ENCODE measurements at regions not wholly inside any gene's neighbourhood (a gene's known extent, or its start where the extent isn't known, plus 50 kb on each side); places are given as distances from the start of the nearest gene placed in this dataset.
"Not testable (repeated sequence)": the region's sequence is repeated elsewhere in the genome, so short reads cannot be mapped to it uniquely, and the experiment has no call there.

GRCh38 chr17:70324031-70324430 lies 154.7 kb downstream of the KCNJ2 start:
- no peaks in the 10 kb centered on the region for H3K9me3 ChIP-seq (ENCODE audit: control insufficient read depth, insufficient read depth, low read length)
- DNase-seq (ENCODE audit: low read depth, low spot score) = no peak
- no peaks in the 10 kb centered on the region for H3K27me3 ChIP-seq (ENCODE audit: control insufficient read depth, insufficient read depth, low read length)
- TF ChIP-seq, protein P1, sequence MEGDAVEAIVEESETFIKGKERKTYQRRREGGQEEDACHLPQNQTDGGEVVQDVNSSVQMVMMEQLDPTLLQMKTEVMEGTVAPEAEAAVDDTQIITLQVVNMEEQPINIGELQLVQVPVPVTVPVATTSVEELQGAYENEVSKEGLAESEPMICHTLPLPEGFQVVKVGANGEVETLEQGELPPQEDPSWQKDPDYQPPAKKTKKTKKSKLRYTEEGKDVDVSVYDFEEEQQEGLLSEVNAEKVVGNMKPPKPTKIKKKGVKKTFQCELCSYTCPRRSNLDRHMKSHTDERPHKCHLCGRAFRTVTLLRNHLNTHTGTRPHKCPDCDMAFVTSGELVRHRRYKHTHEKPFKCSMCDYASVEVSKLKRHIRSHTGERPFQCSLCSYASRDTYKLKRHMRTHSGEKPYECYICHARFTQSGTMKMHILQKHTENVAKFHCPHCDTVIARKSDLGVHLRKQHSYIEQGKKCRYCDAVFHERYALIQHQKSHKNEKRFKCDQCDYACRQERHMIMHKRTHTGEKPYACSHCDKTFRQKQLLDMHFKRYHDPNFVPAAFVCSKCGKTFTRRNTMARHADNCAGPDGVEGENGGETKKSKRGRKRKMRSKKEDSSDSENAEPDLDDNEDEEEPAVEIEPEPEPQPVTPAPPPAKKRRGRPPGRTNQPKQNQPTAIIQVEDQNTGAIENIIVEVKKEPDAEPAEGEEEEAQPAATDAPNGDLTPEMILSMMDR (IDR thresholded peaks at IDR 0.05; ENCODE audit: low read depth, low read length) = no peak
- POLR2A ChIA-PET = no interaction called here
- no peak overlapping the region for H3K4me3 ChIP-seq (ENCODE audit: low read depth, low read length)
- CTCF ChIA-PET = no interaction called here
- H3K27ac ChIP-seq (ENCODE audit: low read depth, low read length) = no peak overlapping the region

DNA sequence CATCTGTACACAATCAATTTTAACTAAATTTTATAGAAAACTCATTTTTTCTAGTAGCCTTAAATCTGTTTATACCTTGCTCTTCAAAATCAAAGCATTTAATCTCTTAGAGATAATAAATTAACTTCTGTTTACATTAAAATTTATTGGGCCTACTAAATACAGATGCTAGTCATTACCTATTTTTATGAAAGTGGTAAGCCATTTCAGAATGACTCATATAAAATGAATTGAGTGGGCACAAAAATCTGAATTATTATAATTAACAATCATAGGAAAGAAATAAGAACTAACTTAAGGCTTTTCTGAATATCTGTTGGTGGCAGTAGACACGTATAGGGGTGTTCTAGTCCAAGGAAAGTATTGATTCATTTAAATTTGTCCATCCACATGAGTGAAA lies 157.9 kb downstream of the KCNJ2 start:
- POLR2A ChIA-PET = no interaction called here
- TF ChIP-seq, protein P1 (IDR thresholded peaks at IDR 0.05; ENCODE audit: low read depth, low read length) = no peak
- Histone ChIP-seq H3K9me3 (ENCODE audit: control insufficient read depth, insufficient read depth, low read length) (no peaks in the 10 kb centered on the region), H3K4me3 (ENCODE audit: low read depth, low read length) (no peak overlapping the region), H3K27me3 (ENCODE audit: control insufficient read depth, insufficient read depth, low read length) (no peaks in the 10 kb centered on the region), H3K27ac (ENCODE audit: low read depth, low read length) (no peak overlapping the region)
- CTCF ChIA-PET = no interaction called here
- no peak for DNase-seq (ENCODE audit: low read depth, low spot score)

GRCh38 chr17:70327723-70328122 lies 158.4 kb downstream of the KCNJ2 start:
- no peak for DNase-seq (ENCODE audit: low read depth, low spot score)
- TF ChIP-seq, protein P1 (IDR thresholded peaks at IDR 0.05; ENCODE audit: low read depth, low read length) = no peak
- no peaks in the 10 kb centered on the region for H3K27me3 ChIP-seq (ENCODE audit: control insufficient read depth, insufficient read depth, low read length)
- POLR2A ChIA-PET = no interaction called here
- no peak overlapping the region for H3K27ac ChIP-seq (ENCODE audit: low read depth, low read length)
- no peaks in the 10 kb centered on the region for H3K9me3 ChIP-seq (ENCODE audit: control insufficient read depth, insufficient read depth, low read length)
- H3K4me3 ChIP-seq (ENCODE audit: low read depth, low read length) = no peak overlapping the region
- CTCF ChIA-PET = no interaction called here

GRCh38 chr17:70329721-70330120 lies 160.4 kb downstream of the KCNJ2 start:
- DNase-seq (ENCODE audit: low read depth, low spot score) = no peak
- TF ChIP-seq, protein P1 (IDR thresholded peaks at IDR 0.05; ENCODE audit: low read depth, low read length) = no peak
- H3K4me3 ChIP-seq (ENCODE audit: low read depth, low read length) = no peak overlapping the region
- CTCF ChIA-PET = no interaction called here
- POLR2A ChIA-PET = no interaction called here
- H3K9me3 ChIP-seq (ENCODE audit: control insufficient read depth, insufficient read depth, low read length) = no peaks in the 10 kb centered on the region
- H3K27me3 ChIP-seq (ENCODE audit: control insufficient read depth, insufficient read depth, low read length) = no peaks in the 10 kb centered on the region
- H3K27ac ChIP-seq (ENCODE audit: low read depth, low read length) = no peak overlapping the region

- H3K4me3 ChIP-seq (ENCODE audit: low read depth, low read length); CTCF ChIA-PET; H3K9me3 ChIP-seq (ENCODE audit: control insufficient read depth, insufficient read depth, low read length); H3K27me3 ChIP-seq (ENCODE audit: control insufficient read depth, insufficient read depth, low read length); H3K27ac ChIP-seq (ENCODE audit: low read depth, low read length); DNase-seq (ENCODE audit: low read depth, low spot score); POLR2A ChIA-PET: not testable (repeated sequence)
Measured at GRCh38 chr17:70331066-70331465, 161.7 kb downstream of the KCNJ2 start.

All from AG04450 (cell line).